Gastrocnemius medialis (tissue), 4 donors: ENCODE measurements at regions not wholly inside any gene's neighbourhood (a gene's known extent, or its start where the extent isn't known, plus 50 kb on each side); places are given as distances from the start of the nearest gene placed in this dataset.

Experiments
- ATAC-seq, 2 donors: fragments of 150-250 bp; one replicate each; pipeline ENCODE4 v1.9.1; 2016
- DNase-seq, 2 donors: peaks; one replicate each; pipeline ENCODE4 v3.0.0-alpha.2; 2019
- H3K27ac ChIP-seq, 4 donors: fragments of 200-600 bp; sonication (generic); 1 replicate in 1 of 4; 2 replicates in 3 of 4; pipeline ENCODE4 v1.5.1; 2016 to 2018; ENCODE audit warnings: mild to moderate bottlenecking in 2 of 4, moderate library complexity in 1 of 4
- H3K27me3 ChIP-seq, 3 donors: fragments of 200-600 bp; sonication (generic) in 2 of 3; 1 replicate in 1 of 3; 2 replicates in 2 of 3; pipeline versions ENCODE4 v1.5.1 to v1.6.0; 2016 to 2019; ENCODE audit warnings: mild to moderate bottlenecking in 1 of 3, moderate library complexity in 1 of 3
- H3K36me3 ChIP-seq, 2 donors: fragments of 200-600 bp; sonication (generic) in 1 of 2; one replicate each; pipeline ENCODE4 v1.5.1; 2017 to 2018
- H3K4me1 ChIP-seq, 2 donors: fragments of 200-600 bp; sonication (generic) in 1 of 2; one replicate each; pipeline ENCODE4 v1.5.1; 2016 to 2017; ENCODE audit warnings: mild to moderate bottlenecking in 2 of 2
- H3K4me3 ChIP-seq, 4 donors: fragments of 200-600 bp; sonication (generic) in 3 of 4; 1 replicate in 1 of 4; 2 replicates in 3 of 4; pipeline ENCODE4 v1.5.1; 2016 to 2019; ENCODE audit warnings: mild to moderate bottlenecking in 2 of 4
- H3K9me3 ChIP-seq, 3 donors: fragments of 200-600 bp; sonication (generic) in 2 of 3; 1 replicate in 1 of 3; 2 replicates in 2 of 3; pipeline ENCODE4 v1.5.1; 2016 to 2019
- CTCF ChIP-seq, 5 experiments: fragments of 450-650 bp in 3 of 5; fragments of 200-600 bp in 2 of 5; sonication (generic) in 2 of 5; IDR thresholded peaks in 4 of 5; conservative IDR thresholded peaks in 1 of 5; 1 replicate in 4 of 5; 2 replicates in 1 of 5; pipeline ENCODE4 v1.5.1; 2016 to 2019; ENCODE audit warnings: antibody characterized with exemption in 5 of 5, mild to moderate bottlenecking in 3 of 5, moderate library complexity in 3 of 5
- POLR2A ChIP-seq, 2 donors: fragments of 450-650 bp; IDR thresholded peaks; one replicate each; pipeline ENCODE4 v1.6.1; 2017; ENCODE audit warnings: antibody characterized with exemption in 2 of 2, mild to moderate bottlenecking in 2 of 2, moderate library complexity in 2 of 2
- in situ Hi-C, 4 donors: fragments of 200-750 bp; cut with MboI; loops; one replicate each; pipeline versions ENCODE4 v1.15.0 to v1.8.0; 2017; ENCODE audit warnings: low sequenced_read_pairs in 4 of 4
- intact Hi-C: fragments of 100-400 bp; cut with DNase I; formaldehyde crosslinking; loops from one replicate; pipeline ENCODE4 v1.15.1; 2023; ENCODE audit warnings: low total_unique reads

- no peaks in the 10 kb centered on the region for H3K36me3 ChIP-seq
- DNase-seq (no peak), ATAC-seq (no peak)
- no peaks in the 10 kb centered on the region for H3K4me1 ChIP-seq
- no peak for TF ChIP-seq CTCF (IDR thresholded peaks at IDR 0.05 in 4 of 5, conservative IDR thresholded peaks at IDR 0.05 in 1 of 5)
- TF ChIP-seq POLR2A (IDR thresholded peaks at IDR 0.05), result no peak
- no peaks in the 10 kb centered on the region for H3K9me3 ChIP-seq
- in situ Hi-C loops, result no loop called here
- no peak overlapping the region for H3K27ac ChIP-seq
- no peaks in the 10 kb centered on the region for H3K27me3 ChIP-seq
- intact Hi-C loops, result no loop called here
- no peak overlapping the region for H3K4me3 ChIP-seq
Observed at GRCh38 chr7:51639661-51640334, 323.2 kb upstream of the COBL start.

GRCh38 chr7:51636503-51636902 lies 319.9 kb upstream of the COBL start:
- DNase-seq, result no peak
- TF ChIP-seq CTCF (IDR thresholded peaks at IDR 0.05 in 4 of 5, conservative IDR thresholded peaks at IDR 0.05 in 1 of 5) (no peak), POLR2A (IDR thresholded peaks at IDR 0.05) (no peak)
- Histone ChIP-seq H3K9me3 (no peaks in the 10 kb centered on the region), H3K27ac (no peak overlapping the region), H3K4me3 (no peak overlapping the region), H3K36me3 (no peaks in the 10 kb centered on the region), H3K4me1 (no peaks in the 10 kb centered on the region), H3K27me3 (no peaks in the 10 kb centered on the region)
- in situ Hi-C loops (no loop called here), intact Hi-C loops (no loop called here)
- ATAC-seq, result no peak

- TF ChIP-seq CTCF (IDR thresholded peaks at IDR 0.05 in 4 of 5, conservative IDR thresholded peaks at IDR 0.05 in 1 of 5) (no peak), POLR2A (IDR thresholded peaks at IDR 0.05) (no peak)
- no peak for ATAC-seq
- Histone ChIP-seq H3K4me3 (no peak overlapping the region), H3K27me3 (no peaks in the 10 kb centered on the region), H3K36me3 (no peaks in the 10 kb centered on the region), H3K27ac (no peak overlapping the region), H3K9me3 (no peaks in the 10 kb centered on the region), H3K4me1 (no peaks in the 10 kb centered on the region)
- intact Hi-C loops (no loop called here), in situ Hi-C loops (no loop called here)
- no peak for DNase-seq
Observed at GRCh38 chr7:51635775-51636174, 319.2 kb upstream of the COBL start.

GRCh38 chr7:51634538-51634937 lies 317.9 kb upstream of the COBL start:
- no peak for TF ChIP-seq POLR2A (IDR thresholded peaks at IDR 0.05)
- Histone ChIP-seq H3K4me3 (no peak overlapping the region), H3K36me3 (no peaks in the 10 kb centered on the region), H3K27ac (no peak overlapping the region), H3K9me3 (no peaks in the 10 kb centered on the region), H3K27me3 (no peaks in the 10 kb centered on the region), H3K4me1 (no peaks in the 10 kb centered on the region)
- DNase-seq (no peak), ATAC-seq (no peak)
- intact Hi-C loops (no loop called here), in situ Hi-C loops (no loop called here)

GRCh38 chr7:51634025-51634424 lies 317.4 kb upstream of the COBL start:
- intact Hi-C loops, result no loop called here
- TF ChIP-seq CTCF (IDR thresholded peaks at IDR 0.05 in 4 of 5, conservative IDR thresholded peaks at IDR 0.05 in 1 of 5) (no peak), POLR2A (IDR thresholded peaks at IDR 0.05) (no peak)
- no peak overlapping the region for H3K4me3 ChIP-seq
- no peaks in the 10 kb centered on the region for H3K27me3 ChIP-seq
- no peaks in the 10 kb centered on the region for H3K36me3 ChIP-seq
- in situ Hi-C loops, result no loop called here
- no peak for ATAC-seq
- no peak overlapping the region for H3K27ac ChIP-seq
- H3K9me3 ChIP-seq, result no peaks in the 10 kb centered on the region
- DNase-seq, result no peak
- no peaks in the 10 kb centered on the region for H3K4me1 ChIP-seq
